Omental fat pad (tissue), 3 donors: ENCODE measurements at regions not wholly inside any gene's neighbourhood (a gene's known extent, or its start where the extent isn't known, plus 50 kb on each side); places are given as distances from the start of the nearest gene placed in this dataset.

Experiments
- ATAC-seq: fragments of 150-250 bp; one replicate; pipeline ENCODE4 v1.9.1; 2016; ENCODE audit warnings: mild to moderate bottlenecking, moderate library complexity; ENCODE audit not compliant: low FRiP score
- DNase-seq: peaks from one replicate; pipeline ENCODE4 v3.0.0-alpha.2; 2019; ENCODE audit warnings: low spot score
- CTCF ChIP-seq, 3 donors: fragments of 450-650 bp; IDR thresholded peaks; one replicate each; pipeline ENCODE4 v1.5.1; 2016 to 2017; ENCODE audit warnings: antibody characterized with exemption in 3 of 3, mild to moderate bottlenecking in 3 of 3, moderate library complexity in 2 of 3

- DNase-seq (no peak), ATAC-seq (no peak)
Observed at GRCh38 chr3:145550522-145550921, 610.5 kb downstream of the PLOD2 start.

GRCh38 chr3:145557405-145557804, 603.6 kb downstream of the PLOD2 start:
- TF ChIP-seq CTCF (IDR thresholded peaks at IDR 0.05), result no peak
- DNase-seq (no peak), ATAC-seq (no peak)

More at GRCh38 chr3:145550522-145550921, 610.5 kb downstream of the PLOD2 start:
- TF ChIP-seq CTCF (IDR thresholded peaks at IDR 0.05), result no peak

- ATAC-seq (no peak), DNase-seq (no peak)
- TF ChIP-seq CTCF (IDR thresholded peaks at IDR 0.05), result no peak
Observed at GRCh38 chr3:145578471-145578870, 582.5 kb downstream of the PLOD2 start.

- TF ChIP-seq CTCF (IDR thresholded peaks at IDR 0.05), result no peak
- no peak for ATAC-seq
- DNase-seq, result no peak
Observed at GRCh38 chr3:145581694-145582093, 579.3 kb downstream of the PLOD2 start.

- no peak for TF ChIP-seq CTCF (IDR thresholded peaks at IDR 0.05)
- no peak for DNase-seq
Observed at GRCh38 chr3:145604851-145605250, 556.1 kb downstream of the PLOD2 start.

GRCh38 chr3:145620002-145620401, 541.0 kb downstream of the PLOD2 start:
- no peak for ATAC-seq
- no peak for DNase-seq
- no peak for TF ChIP-seq CTCF (IDR thresholded peaks at IDR 0.05)

More at GRCh38 chr3:145604851-145605250, 556.1 kb downstream of the PLOD2 start:
- ATAC-seq, result no peak

GRCh38 chr3:145620486-145620885, 540.5 kb downstream of the PLOD2 start:
- no peak for ATAC-seq
- no peak for DNase-seq
- TF ChIP-seq CTCF (IDR thresholded peaks at IDR 0.05), result no peak
